Osteoblast (primary cell): ENCODE measurements at regions not wholly inside any gene's neighbourhood (a gene's known extent, or its start where the extent isn't known, plus 50 kb on each side); places are given as distances from the start of the nearest gene placed in this dataset.

Experiments used
- DNase-seq: peaks from one replicate; pipeline ENCODE4 v3.0.0; 2011; ENCODE audit warnings: low spot score, mixed read lengths; ENCODE audit not compliant: insufficient read length; ENCODE audit errors: missing footprints
- H2AFZ ChIP-seq: 2 replicates; pipeline ENCODE4 v1.6.0; 2011; ENCODE audit warnings: mild to moderate bottlenecking, low read length
- H3K27ac ChIP-seq: 2 replicates; pipeline ENCODE4 v1.5.1; 2011; ENCODE audit warnings: mild to moderate bottlenecking, low read depth, low read length, moderate library complexity
- H3K27me3 ChIP-seq: 2 replicates; pipeline ENCODE4 v1.6.0; 2012; ENCODE audit warnings: mild to moderate bottlenecking, control low read depth, inconsistent platforms, low read length, moderate library complexity; ENCODE audit not compliant: insufficient read depth
- H3K36me3 ChIP-seq: 2 replicates; pipeline ENCODE4 v1.5.1; 2011; ENCODE audit warnings: mild to moderate bottlenecking, low read length, control low read depth, moderate library complexity; ENCODE audit not compliant: insufficient read depth
- H3K4me1 ChIP-seq: 2 replicates; pipeline ENCODE4 v1.5.1; 2011; ENCODE audit warnings: mild to moderate bottlenecking, low read length, control low read depth, moderate library complexity; ENCODE audit not compliant: insufficient read depth
- H3K4me2 ChIP-seq: 2 replicates; pipeline ENCODE4 v1.6.0; 2011; ENCODE audit warnings: mild to moderate bottlenecking, low read length; ENCODE audit not compliant: insufficient read depth
- H3K4me3 ChIP-seq: fragments of 200-600 bp; sonication (generic); 3 replicates; pipeline ENCODE4 v1.5.1; 2012; ENCODE audit warnings: mild to moderate bottlenecking, low read length, inconsistent platforms; ENCODE audit not compliant: insufficient read depth
- H3K79me2 ChIP-seq: 2 replicates; pipeline ENCODE4 v1.6.0; 2012; ENCODE audit warnings: mild to moderate bottlenecking, low read length, control low read depth, inconsistent platforms; ENCODE audit not compliant: insufficient read depth
- H3K9me3 ChIP-seq: 2 replicates; pipeline ENCODE4 v1.5.1; 2011; ENCODE audit warnings: low read depth, low read length, control low read depth
- H4K20me1 ChIP-seq: 2 replicates; pipeline ENCODE4 v1.6.0; 2012; ENCODE audit warnings: mild to moderate bottlenecking, low read length, control low read depth; ENCODE audit not compliant: insufficient read depth
- TF ChIP-seq, protein P1 (sequence below): IDR thresholded peaks from 2 replicates; pipeline ENCODE4 v1.5.1; 2011; ENCODE audit warnings: mild to moderate bottlenecking, low read depth, low read length, moderate library complexity; ENCODE audit errors: extremely low read depth

DNA sequence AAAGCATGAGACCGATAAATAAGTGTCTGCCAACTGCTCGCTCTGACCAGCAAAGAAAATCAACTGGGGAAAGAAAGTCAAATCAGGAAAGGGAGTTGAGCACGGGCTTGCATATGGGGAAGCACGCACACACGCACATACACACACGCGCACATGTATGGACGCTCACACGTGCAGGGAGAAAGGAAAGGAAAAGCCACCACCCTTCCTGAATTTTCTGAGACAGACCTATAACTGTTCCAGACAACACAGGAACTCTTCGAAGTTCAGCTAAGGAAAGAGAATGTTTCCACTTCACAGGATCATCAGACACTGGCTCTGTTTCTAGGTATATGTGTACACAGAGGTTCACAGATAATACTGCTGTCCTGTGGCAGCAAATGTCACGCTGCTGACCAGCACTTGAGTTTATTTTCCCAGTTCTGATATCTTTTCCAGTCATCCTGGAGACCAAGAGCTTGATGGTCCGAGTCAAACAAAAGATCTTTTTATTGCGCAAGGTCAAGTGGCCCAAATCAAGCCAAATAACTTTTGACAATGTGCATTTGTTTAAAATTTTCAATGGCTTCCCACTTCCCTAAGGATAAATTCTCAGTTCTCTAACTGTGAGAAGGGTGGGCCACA, 82.1 kb upstream of the TMCC3 start:
- Histone ChIP-seq H3K4me2 (no peak overlapping the region), H3K27ac (no peak overlapping the region), H3K36me3 (no peaks in the 10 kb centered on the region), H2AFZ (no peak overlapping the region), H3K79me2 (no peaks in the 10 kb centered on the region), H3K9me3 (no peaks in the 10 kb centered on the region), H3K4me1 (no peaks in the 10 kb centered on the region), H4K20me1 (no peaks in the 10 kb centered on the region), H3K4me3 (no peak overlapping the region), H3K27me3 (peaks cover 16% of the 10 kb centered on the region)
- DNase-seq, result no peak
- TF ChIP-seq, protein P1, sequence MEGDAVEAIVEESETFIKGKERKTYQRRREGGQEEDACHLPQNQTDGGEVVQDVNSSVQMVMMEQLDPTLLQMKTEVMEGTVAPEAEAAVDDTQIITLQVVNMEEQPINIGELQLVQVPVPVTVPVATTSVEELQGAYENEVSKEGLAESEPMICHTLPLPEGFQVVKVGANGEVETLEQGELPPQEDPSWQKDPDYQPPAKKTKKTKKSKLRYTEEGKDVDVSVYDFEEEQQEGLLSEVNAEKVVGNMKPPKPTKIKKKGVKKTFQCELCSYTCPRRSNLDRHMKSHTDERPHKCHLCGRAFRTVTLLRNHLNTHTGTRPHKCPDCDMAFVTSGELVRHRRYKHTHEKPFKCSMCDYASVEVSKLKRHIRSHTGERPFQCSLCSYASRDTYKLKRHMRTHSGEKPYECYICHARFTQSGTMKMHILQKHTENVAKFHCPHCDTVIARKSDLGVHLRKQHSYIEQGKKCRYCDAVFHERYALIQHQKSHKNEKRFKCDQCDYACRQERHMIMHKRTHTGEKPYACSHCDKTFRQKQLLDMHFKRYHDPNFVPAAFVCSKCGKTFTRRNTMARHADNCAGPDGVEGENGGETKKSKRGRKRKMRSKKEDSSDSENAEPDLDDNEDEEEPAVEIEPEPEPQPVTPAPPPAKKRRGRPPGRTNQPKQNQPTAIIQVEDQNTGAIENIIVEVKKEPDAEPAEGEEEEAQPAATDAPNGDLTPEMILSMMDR, result no peak

DNA sequence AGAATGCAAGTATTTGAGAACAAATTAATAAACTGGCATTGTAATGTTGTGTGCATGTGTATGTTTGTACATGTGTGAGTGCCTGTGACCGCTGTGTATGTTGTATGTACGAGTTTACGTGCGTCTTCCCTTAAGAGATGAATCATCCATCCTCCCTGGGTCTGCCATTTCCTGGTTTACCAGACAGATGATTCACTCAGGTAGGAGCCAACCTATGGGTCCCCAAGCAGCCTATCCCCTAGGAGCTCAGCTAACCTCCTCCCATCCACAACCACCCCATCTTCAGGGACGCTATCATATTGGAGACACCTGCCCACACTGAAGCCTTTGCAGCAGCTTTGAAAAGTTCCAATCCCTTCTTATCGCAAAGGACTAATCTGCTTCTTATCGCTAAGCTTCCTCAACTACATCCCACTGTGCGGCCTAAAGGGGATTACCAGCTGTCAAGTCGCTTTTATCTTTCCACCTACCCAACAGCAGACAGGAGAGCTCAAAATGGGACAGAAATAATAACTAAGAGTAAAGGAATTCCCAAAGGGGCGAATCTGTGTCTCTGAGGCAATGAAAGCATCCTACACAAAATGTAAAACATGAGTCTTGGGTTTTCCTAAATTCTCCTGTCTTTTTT, 81.5 kb upstream of the TMCC3 start:
- DNase-seq, result no peak
- Histone ChIP-seq H3K9me3 (no peaks in the 10 kb centered on the region), H3K4me2 (no peak overlapping the region), H3K4me1 (no peaks in the 10 kb centered on the region), H3K36me3 (no peaks in the 10 kb centered on the region), H3K4me3 (no peak overlapping the region), H3K79me2 (no peaks in the 10 kb centered on the region), H3K27ac (no peak overlapping the region), H2AFZ (no peak overlapping the region), H3K27me3 (peaks cover 14% of the 10 kb centered on the region), H4K20me1 (no peaks in the 10 kb centered on the region)
- TF ChIP-seq, protein P1, result no peak

DNA sequence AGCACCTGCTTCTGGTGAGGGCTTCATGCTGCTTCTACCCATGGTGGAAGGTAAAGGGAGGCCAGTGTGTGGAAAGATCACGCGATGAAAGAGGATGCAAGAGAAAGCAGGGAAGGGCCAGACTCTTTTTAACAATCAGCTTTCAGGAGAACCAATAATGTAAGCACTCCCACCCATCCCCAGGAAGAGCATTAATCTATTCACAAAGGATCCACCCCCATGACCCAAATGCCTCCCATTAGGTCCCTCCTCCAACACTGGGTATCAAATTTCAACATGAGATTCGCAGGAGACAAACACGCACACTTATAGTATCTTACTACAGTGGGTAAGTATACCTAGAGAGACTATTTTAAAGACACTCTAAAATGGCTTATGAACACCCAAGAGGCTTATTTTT, 80.5 kb upstream of the TMCC3 start:
- Histone ChIP-seq H3K4me1 (no peaks in the 10 kb centered on the region), H3K4me2 (no peak overlapping the region), H2AFZ (no peak overlapping the region), H3K4me3 (no peak overlapping the region), H3K9me3 (no peaks in the 10 kb centered on the region), H4K20me1 (no peaks in the 10 kb centered on the region), H3K27ac (no peak overlapping the region), H3K36me3 (no peaks in the 10 kb centered on the region), H3K27me3 (peaks cover 10% of the 10 kb centered on the region), H3K79me2 (no peaks in the 10 kb centered on the region)
- DNase-seq, result no peak
- TF ChIP-seq, protein P1, result no peak

DNA sequence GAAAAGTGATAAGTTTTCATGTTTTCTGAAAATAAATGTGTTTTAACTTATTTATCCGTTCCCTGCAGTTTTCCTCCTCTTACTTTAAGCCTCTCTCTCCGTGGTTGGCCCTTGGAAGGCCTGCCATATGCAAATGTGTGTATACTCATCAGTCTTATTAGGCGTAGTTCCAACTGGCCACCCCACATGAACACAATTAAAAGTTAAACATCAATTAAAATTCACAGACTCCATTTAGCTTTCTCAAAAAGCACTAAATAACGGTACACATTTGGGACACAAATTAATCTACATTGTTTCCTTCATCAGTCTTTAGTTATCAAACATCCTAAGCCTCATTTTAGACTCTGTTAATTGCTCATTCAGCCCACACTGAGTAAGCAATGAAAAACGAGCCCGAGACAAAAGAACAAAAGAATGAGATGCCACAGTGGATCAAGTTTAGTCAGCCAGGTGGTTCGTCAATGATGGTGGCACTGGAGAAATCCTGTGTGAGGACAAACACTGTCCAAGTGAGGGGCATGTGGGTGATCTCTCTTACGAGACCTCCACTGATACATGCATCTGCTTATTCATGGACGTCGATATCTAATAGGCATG, 76.0 kb upstream of the TMCC3 start:
- peaks cover 12% of the 10 kb centered on the region for H3K4me1 ChIP-seq
- H2AFZ ChIP-seq, result no peak overlapping the region
- TF ChIP-seq, protein P1, result no peak
- H3K27me3 ChIP-seq, result peaks cover 3% of the 10 kb centered on the region
- H3K9me3 ChIP-seq, result no peaks in the 10 kb centered on the region
- H3K79me2 ChIP-seq, result no peaks in the 10 kb centered on the region
- H3K4me3 ChIP-seq, result no peak overlapping the region
- H3K36me3 ChIP-seq, result no peaks in the 10 kb centered on the region
- no peak overlapping the region for H3K4me2 ChIP-seq
- H3K27ac ChIP-seq, result no peak overlapping the region
- H4K20me1 ChIP-seq, result no peaks in the 10 kb centered on the region
- no peak for DNase-seq
